Activated T-helper 2 cell treated with anti-CD3 and anti-CD28 coated beads, Interferon-gamma antibody, Interleukin-2, Interleukin-4, amounts not matched to agents 10 μg/mL and 5 μg/mL and 100 μg/mL, durations not matched to agents 14 hours and 24 hours and 36 hours (primary cell): ENCODE measurements at regions not wholly inside any gene's neighbourhood (a gene's known extent, or its start where the extent isn't known, plus 50 kb on each side); places are given as distances from the start of the nearest gene placed in this dataset.
"Not testable (repeated sequence)": the region's sequence is repeated elsewhere in the genome, so short reads cannot be mapped to it uniquely, and the experiment has no call there.

Experiments
- DNase-seq: peaks from one replicate; pipeline ENCODE4 v3.0.0; 2021; ENCODE audit warnings: low spot score
- H3K27ac Mint-ChIP-seq: one replicate; pipeline ENCODE4 v1.8.0; 2021; ENCODE audit warnings: mixed read lengths
- H3K27me3 Mint-ChIP-seq: one replicate; pipeline ENCODE4 v1.8.0; 2021; ENCODE audit warnings: low read depth, mixed read lengths
- H3K36me3 Mint-ChIP-seq: one replicate; pipeline ENCODE4 v1.8.0; 2021; ENCODE audit warnings: low read depth, mixed read lengths
- H3K4me1 Mint-ChIP-seq: one replicate; pipeline ENCODE4 v1.8.0; 2021; ENCODE audit warnings: low read depth, mixed read lengths
- H3K4me3 Mint-ChIP-seq: one replicate; pipeline ENCODE4 v1.8.0; 2021; ENCODE audit warnings: low read depth, mild to moderate bottlenecking, moderate library complexity, mixed read lengths
- H3K9me3 Mint-ChIP-seq: one replicate; pipeline ENCODE4 v1.8.0; 2021; ENCODE audit warnings: mixed read lengths
- intact Hi-C: fragments of 100-400 bp; cut with micrococcal nuclease; formaldehyde crosslinking; loops from one replicate; pipeline ENCODE4 v1.15.1; 2023

DNA sequence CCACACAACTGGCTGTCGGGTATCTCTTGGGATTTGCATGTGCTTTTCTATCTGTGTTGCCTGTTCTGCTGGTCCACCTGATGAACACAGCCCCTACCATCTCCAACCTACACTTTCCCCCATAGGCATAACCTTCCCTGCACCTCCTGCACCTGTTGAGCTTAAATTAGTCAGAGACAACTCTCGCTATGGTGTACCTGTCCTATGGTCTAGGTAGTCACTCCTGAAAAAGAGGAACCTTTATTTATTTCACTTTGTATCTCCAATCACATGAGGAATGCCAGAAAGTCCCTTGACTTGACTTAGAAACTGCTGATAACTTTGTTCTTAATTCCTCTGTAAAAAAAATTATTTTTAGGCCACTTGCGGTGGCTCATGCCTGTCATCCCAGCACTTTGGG, 338.1 kb downstream of the DHRSX start:
- Mint-ChIP-seq H3K27ac (no peak overlapping the region), H3K4me1 (no peaks in the 10 kb centered on the region), H3K9me3 (peaks cover 37% of the 10 kb centered on the region), H3K27me3 (no peaks in the 10 kb centered on the region), H3K36me3 (no peaks in the 10 kb centered on the region), H3K4me3 (no peak overlapping the region)
- intact Hi-C loops, result no loop called here
- no peak for DNase-seq

DNA sequence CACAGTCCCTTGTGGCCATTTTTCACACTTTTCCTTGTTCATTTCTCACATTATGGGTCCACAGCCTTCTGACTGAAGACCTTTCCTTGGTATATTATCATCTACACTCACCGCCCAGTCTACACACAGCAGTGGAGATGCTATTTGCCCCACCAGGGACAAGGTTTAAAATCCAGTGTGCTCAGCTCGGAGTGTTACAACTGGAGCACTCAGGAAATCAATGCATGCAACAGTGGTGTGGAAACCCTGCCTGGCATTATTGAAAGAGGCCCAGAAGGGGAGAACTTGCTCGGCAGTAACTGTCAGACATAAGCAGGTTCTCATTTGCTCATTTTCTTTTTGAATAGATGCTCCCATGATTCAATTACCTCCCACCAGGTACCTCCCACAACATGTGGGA, 340.9 kb downstream of the DHRSX start:
- no peaks in the 10 kb centered on the region for H3K36me3 Mint-ChIP-seq
- no peak for DNase-seq
- H3K27ac Mint-ChIP-seq, result no peak overlapping the region
- H3K4me1 Mint-ChIP-seq, result no peaks in the 10 kb centered on the region
- peaks cover 48% of the 10 kb centered on the region for H3K9me3 Mint-ChIP-seq
- intact Hi-C loops, result no loop called here
- no peak overlapping the region for H3K4me3 Mint-ChIP-seq
- H3K27me3 Mint-ChIP-seq, result no peaks in the 10 kb centered on the region

DNA sequence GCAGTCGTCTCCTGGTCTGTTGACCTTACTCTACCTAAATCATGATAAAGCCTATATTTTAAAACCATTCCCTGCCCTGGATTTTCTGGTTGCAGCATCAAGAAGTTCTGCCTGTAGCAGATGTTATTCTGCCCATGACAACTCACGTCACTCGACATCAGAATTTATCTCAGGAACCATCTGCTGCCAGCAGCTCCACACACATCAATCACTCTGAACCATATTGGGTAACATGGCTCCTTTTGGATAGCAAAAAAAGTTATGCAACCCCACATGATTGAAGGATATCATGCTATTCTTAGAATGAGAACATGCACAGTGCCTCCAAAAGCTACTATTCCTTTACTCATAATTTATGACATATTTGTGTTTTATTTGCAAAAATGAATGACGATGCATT, 341.4 kb downstream of the DHRSX start:
- Mint-ChIP-seq H3K9me3 (peaks cover 46% of the 10 kb centered on the region), H3K36me3 (no peaks in the 10 kb centered on the region), H3K4me3 (no peak overlapping the region), H3K4me1 (no peaks in the 10 kb centered on the region), H3K27me3 (no peaks in the 10 kb centered on the region), H3K27ac (no peak overlapping the region)
- DNase-seq, result no peak
- intact Hi-C loops, result no loop called here

DNA sequence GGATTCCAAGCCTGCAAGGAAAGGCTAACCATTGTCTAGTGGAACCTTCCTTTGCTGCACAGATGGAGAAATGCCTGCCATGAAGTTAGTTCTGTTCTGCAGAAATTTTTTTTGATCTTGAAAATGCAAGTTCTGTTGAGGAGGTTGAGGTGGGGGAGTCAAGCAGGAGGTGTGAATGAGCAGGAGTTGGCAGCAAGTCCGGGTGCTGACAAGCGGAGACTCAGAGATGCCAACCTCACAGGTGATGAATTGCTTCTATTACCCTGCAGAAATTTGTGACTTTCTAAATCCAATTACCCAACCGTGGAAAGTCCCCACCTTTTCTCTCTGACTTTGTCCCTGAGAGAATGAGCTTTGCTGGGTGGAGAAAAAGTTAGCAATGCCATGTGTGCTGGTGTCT, 350.1 kb downstream of the DHRSX start:
- no peaks in the 10 kb centered on the region for H3K27me3 Mint-ChIP-seq

DNA sequence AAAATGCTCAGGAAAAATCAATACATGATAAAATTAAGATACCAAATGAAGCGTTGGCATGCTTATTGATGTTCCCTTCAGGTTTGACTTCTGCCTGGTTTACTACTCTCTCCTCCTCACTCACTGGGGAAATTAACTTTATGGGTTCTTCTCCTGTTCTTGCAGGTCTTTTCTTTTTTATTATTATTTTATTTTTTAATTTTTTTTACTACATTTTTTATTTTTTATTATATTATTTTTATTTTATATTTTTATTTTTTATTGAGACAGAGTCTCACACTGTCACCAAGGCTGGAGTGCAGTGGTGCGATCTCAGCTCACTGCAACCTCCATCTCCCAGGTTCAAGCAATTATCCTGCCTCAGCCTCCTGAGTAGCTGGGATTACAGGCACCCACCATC, 350.8 kb downstream of the DHRSX start:
- H3K4me1 Mint-ChIP-seq, intact Hi-C loops: not testable (repeated sequence)
- H3K9me3 Mint-ChIP-seq, result peaks cover 55% of the 10 kb centered on the region

More for the DNA sequence above, 350.1 kb downstream of the DHRSX start:
- H3K9me3 Mint-ChIP-seq, result peaks cover 60% of the 10 kb centered on the region
- peaks cover 3% of the 10 kb centered on the region for H3K36me3 Mint-ChIP-seq
- no peaks in the 10 kb centered on the region for H3K4me1 Mint-ChIP-seq
- no peak for DNase-seq
- no peak overlapping the region for H3K27ac Mint-ChIP-seq
- H3K4me3 Mint-ChIP-seq, result no peak overlapping the region
- intact Hi-C loops, result no loop called here

DNA sequence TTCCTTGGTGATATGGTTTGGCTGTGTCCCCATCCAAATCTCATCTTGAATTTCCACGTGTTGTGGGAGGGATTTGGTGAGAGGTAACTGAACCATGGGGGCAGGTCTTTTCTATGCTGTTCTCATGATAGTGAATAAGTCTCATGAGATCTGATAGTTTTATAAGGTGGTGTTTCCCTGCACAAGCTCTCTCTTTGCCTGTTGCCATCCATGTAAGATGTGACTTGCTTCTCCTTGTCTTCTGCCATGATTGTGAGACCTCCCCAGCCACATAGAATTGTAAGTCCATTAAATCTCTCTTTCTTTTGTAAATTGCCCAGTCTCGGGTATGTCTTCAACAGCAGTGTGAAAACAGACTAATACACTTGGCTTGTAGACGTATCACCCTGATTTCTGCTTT, 351.7 kb downstream of the DHRSX start:
- DNase-seq, H3K36me3 Mint-ChIP-seq, H3K4me3 Mint-ChIP-seq, H3K27me3 Mint-ChIP-seq, H3K4me1 Mint-ChIP-seq, H3K27ac Mint-ChIP-seq, intact Hi-C loops: not testable (repeated sequence)
- peaks cover 63% of the 10 kb centered on the region for H3K9me3 Mint-ChIP-seq

More for the DNA sequence above, 350.8 kb downstream of the DHRSX start:
- not testable (repeated sequence) for DNase-seq, H3K4me3 Mint-ChIP-seq, H3K36me3 Mint-ChIP-seq, H3K27ac Mint-ChIP-seq, H3K27me3 Mint-ChIP-seq

DNA sequence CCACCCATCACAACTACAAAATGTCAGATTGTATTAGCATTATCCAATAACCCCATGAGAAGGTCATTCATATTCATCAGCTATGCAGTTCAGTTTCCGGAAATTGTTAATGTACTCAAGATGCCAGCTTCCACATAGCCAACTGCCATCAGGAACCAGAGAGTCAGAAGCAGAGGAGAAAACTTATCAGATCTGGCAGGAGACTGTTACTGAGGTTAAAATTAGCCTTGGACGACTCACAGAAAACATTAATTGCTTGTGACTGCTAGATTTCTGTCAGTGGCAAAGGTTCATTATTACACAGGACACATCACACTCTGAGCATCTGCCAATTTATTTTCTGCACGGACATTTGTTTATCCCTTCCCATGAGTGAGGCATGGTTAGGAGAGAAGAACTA, 352.8 kb downstream of the DHRSX start:
- H3K4me1 Mint-ChIP-seq, result no peaks in the 10 kb centered on the region
- intact Hi-C loops, result no loop called here
- H3K27me3 Mint-ChIP-seq, result no peaks in the 10 kb centered on the region
- H3K4me3 Mint-ChIP-seq, result no peak overlapping the region
- no peak overlapping the region for H3K27ac Mint-ChIP-seq
- DNase-seq, result no peak
- peaks cover 3% of the 10 kb centered on the region for H3K36me3 Mint-ChIP-seq
- H3K9me3 Mint-ChIP-seq, result peaks cover 62% of the 10 kb centered on the region

DNA sequence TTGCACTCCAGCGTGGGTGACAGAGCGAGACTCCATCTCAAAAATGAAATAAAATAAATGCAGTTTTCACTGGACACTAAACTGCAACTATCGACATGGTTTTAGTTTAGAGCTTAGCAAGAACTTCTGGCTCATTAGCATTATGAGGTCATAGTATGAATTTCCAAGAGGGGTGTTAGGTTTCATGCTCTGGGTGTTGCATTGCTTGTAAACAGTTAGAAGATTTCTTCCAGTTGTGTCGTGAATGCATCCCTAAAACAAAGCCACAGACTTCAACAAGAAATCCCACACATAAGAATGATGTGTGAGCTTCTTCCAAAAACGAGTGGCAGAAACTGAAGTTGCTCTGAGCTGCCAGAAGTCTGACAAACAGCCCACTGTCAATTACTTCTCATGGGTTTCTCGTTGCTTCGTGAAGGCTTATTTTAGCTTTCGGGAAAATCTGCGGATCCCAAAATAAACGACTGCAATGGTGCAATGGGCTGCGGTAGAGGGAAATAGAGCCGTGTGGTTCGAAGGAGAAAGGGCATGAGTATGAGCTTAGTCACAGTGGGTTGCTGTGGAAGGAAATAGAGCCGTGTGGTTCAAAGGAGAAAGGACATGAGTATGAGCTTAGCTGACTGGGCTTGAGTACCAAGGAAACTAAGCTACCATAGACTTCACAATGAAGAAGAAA, 354.9 kb downstream of the DHRSX start:
- H3K27me3 Mint-ChIP-seq, result no peaks in the 10 kb centered on the region
- H3K36me3 Mint-ChIP-seq, result peaks cover 3% of the 10 kb centered on the region
- H3K4me1 Mint-ChIP-seq, result no peaks in the 10 kb centered on the region
- no peak for DNase-seq
- intact Hi-C loops, result no loop called here
- H3K27ac Mint-ChIP-seq, result no peak overlapping the region
- peaks cover 69% of the 10 kb centered on the region for H3K9me3 Mint-ChIP-seq
- H3K4me3 Mint-ChIP-seq, result no peak overlapping the region

DNA sequence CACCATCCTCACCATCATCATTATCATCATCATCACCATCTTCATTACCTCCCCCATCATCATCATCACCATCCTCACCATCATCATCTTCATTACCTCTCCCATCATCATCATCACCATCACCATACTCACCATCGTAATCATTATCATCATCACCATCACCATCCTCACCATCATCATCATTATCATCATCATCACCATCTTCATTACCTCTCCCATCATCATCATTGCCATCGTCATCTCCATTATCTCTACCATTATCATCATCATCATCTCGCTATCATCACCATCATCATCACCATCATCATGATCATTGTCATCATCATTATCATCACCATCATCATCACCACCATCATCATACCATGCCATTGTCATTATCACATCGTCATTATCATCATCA, 362.9 kb downstream of the DHRSX start:
- Mint-ChIP-seq H3K27ac (no peak overlapping the region), H3K9me3 (peaks cover 46% of the 10 kb centered on the region), H3K4me1 (no peaks in the 10 kb centered on the region), H3K27me3 (no peaks in the 10 kb centered on the region), H3K4me3 (no peak overlapping the region), H3K36me3 (no peaks in the 10 kb centered on the region)
- no peak for DNase-seq
- intact Hi-C loops, result no loop called here

DNA sequence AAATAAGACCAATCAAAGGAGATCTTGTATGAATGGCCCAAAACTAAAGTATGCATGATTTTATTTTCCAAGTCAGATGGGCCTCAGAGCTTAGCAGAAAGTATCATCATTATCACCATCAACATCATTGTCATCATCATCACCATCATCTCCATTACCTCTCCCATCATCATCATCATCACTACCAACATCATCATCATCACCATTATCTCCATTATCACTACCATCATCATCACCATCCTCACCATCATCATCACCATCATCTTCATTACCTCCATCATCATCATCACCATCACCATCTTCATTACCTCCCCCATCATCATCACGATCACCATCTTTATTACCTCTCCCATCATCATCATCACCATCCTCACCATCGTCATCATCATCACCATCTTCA, 363.9 kb downstream of the DHRSX start:
- no peak for DNase-seq
- Mint-ChIP-seq H3K36me3 (no peaks in the 10 kb centered on the region), H3K4me3 (no peak overlapping the region), H3K4me1 (no peaks in the 10 kb centered on the region), H3K9me3 (peaks cover 37% of the 10 kb centered on the region), H3K27me3 (no peaks in the 10 kb centered on the region), H3K27ac (no peak overlapping the region)
- intact Hi-C loops, result no loop called here

DNA sequence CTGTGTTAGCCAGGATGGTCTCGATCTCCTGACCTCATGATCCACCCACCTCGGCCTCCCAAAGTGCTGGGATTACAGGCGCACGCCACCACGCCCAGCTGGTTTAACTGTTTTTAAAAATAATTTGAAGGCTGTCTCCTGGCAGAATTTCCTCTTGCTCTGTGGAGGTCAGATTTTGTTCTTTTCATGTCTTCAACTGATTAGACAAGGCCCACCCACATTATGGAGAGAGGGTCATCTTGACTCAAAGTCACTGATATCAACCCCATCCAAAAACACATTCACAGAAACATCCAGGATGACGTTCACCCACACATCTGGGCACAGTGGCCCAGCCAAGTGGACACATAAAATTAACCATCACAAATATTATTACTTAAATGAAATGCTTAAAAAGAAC, 365.4 kb downstream of the DHRSX start:
- Mint-ChIP-seq H3K4me1 (no peaks in the 10 kb centered on the region), H3K27ac (no peak overlapping the region), H3K36me3 (no peaks in the 10 kb centered on the region), H3K27me3 (no peaks in the 10 kb centered on the region), H3K9me3 (peaks cover 26% of the 10 kb centered on the region), H3K4me3 (no peak overlapping the region)
- DNase-seq, result no peak
- intact Hi-C loops, result no loop called here

DNA sequence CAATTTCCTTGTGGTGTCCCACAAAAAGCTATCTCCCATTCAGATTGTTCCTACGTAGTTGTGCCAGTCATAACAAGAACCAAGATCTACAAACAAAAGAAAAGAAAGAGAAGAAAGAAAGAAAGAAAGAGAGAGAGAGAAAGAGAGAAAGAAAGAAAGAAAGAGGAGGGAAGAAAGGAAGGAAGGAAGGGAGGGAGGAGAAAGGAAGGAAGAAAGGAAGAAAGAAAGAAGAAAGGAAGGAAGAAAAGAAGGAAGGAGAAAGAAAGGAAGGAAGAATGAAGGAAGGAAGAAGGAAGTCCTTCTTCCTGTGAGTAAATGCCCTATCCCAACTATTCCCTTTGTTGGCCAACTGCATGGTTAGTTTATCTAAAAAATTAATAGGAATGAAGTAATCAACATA, 366.0 kb downstream of the DHRSX start:
- Mint-ChIP-seq H3K36me3 (no peaks in the 10 kb centered on the region), H3K9me3 (peaks cover 19% of the 10 kb centered on the region), H3K4me3 (no peak overlapping the region), H3K27ac (no peak overlapping the region), H3K4me1 (no peaks in the 10 kb centered on the region), H3K27me3 (no peaks in the 10 kb centered on the region)
- intact Hi-C loops, result no loop called here
- DNase-seq, result no peak
